Epithelial cell of esophagus (primary cell): ENCODE measurements at regions not wholly inside any gene's neighbourhood (a gene's known extent, or its start where the extent isn't known, plus 50 kb on each side); places are given as distances from the start of the nearest gene placed in this dataset.

ENCODE experiments used
- DNase-seq: peaks from one replicate; pipeline ENCODE4 v3.0.0; 2010; ENCODE audit warnings: low read depth
- H3K4me3 ChIP-seq: 2 replicates; pipeline ENCODE4 v1.5.1; 2011; ENCODE audit warnings: mild to moderate bottlenecking, low read length, control low read depth
- TF ChIP-seq, protein P1 (sequence below): IDR thresholded peaks from 2 replicates; pipeline ENCODE4 v1.5.1; 2011; ENCODE audit warnings: low read depth, mild to moderate bottlenecking, low read length, control low read depth, inconsistent platforms; ENCODE audit not compliant: insufficient read depth; ENCODE audit errors: missing control alignments

DNA sequence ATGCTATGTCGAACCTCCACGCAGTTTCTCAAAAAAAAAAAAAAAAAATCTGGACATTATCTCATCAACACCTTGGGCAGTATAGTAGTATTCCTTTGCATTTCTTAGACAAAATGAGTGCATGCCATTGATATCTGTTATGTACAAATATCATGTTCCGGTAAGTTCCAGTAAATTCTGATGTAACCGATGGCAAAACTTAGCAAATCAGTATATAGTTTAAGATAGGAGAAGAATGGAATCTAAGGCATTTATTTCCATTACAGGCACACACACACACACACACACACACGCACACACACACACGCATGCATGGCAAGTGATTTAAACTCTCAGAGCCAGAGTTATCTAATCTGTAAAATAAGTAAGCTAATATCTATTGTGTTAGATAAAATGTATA, 356.5 kb upstream of the TUSC1 start:
- no peak overlapping the region for H3K4me3 ChIP-seq
- DNase-seq = no peak
- TF ChIP-seq, protein P1, sequence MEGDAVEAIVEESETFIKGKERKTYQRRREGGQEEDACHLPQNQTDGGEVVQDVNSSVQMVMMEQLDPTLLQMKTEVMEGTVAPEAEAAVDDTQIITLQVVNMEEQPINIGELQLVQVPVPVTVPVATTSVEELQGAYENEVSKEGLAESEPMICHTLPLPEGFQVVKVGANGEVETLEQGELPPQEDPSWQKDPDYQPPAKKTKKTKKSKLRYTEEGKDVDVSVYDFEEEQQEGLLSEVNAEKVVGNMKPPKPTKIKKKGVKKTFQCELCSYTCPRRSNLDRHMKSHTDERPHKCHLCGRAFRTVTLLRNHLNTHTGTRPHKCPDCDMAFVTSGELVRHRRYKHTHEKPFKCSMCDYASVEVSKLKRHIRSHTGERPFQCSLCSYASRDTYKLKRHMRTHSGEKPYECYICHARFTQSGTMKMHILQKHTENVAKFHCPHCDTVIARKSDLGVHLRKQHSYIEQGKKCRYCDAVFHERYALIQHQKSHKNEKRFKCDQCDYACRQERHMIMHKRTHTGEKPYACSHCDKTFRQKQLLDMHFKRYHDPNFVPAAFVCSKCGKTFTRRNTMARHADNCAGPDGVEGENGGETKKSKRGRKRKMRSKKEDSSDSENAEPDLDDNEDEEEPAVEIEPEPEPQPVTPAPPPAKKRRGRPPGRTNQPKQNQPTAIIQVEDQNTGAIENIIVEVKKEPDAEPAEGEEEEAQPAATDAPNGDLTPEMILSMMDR = no peak

GRCh38 chr9:26033336-26033735, 355.1 kb upstream of the TUSC1 start:
- TF ChIP-seq, protein P1 = no peak

GRCh38 chr9:26026423-26027100, 348.3 kb upstream of the TUSC1 start:
- TF ChIP-seq, protein P1 = no peak

More at GRCh38 chr9:26033336-26033735, 355.1 kb upstream of the TUSC1 start:
- DNase-seq = no peak
- no peak overlapping the region for H3K4me3 ChIP-seq

GRCh38 chr9:26013199-26013598, 335.0 kb upstream of the TUSC1 start:
- no peak for DNase-seq
- H3K4me3 ChIP-seq = no peak overlapping the region
- TF ChIP-seq, protein P1 = no peak

More at GRCh38 chr9:26026423-26027100, 348.3 kb upstream of the TUSC1 start:
- no peak for DNase-seq
- H3K4me3 ChIP-seq = no peak overlapping the region

- no peak overlapping the region for H3K4me3 ChIP-seq
- TF ChIP-seq, protein P1 = no peak
- no peak for DNase-seq
Observed at GRCh38 chr9:26012797-26013196, 334.6 kb upstream of the TUSC1 start.

DNA sequence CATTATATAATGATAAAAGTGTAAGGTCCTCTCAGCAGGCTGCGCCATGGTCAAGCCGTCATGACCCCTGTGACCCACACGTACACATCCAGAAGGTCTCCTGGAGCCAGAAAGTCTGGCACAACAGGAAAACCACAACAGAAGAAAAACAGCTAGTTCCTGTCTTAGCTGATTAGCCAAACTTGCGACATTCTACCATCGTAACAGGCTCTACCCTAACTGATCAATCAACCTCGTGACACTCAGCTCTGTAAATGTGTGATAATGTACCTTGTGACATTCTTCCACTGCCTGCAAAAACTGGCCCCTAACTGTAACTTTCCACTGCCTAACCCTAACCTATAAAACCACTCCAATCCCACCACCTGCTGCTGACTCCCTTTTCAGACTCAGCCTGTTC, 316.4 kb upstream of the TUSC1 start:
- TF ChIP-seq, protein P1 = no peak
- DNase-seq = no peak
- no peak overlapping the region for H3K4me3 ChIP-seq

DNA sequence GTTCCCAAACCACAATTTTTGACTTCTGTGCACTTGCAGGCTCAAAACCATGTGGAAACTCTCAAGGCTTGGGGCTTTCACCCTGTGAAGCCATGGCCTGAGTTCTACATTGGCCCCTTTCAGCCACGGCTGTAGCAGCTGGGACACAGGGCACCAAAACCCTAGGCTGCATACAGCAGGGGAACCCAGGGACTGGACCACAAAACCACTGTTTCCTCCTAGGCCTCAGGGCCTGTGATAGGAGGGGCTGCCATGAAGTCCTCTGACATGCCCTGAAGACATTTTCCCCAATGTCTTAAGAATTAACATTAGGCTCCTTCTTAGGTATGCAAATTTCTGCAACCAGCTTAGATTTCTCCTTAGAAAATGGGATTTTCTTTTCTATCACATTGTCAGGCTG, 312.1 kb upstream of the TUSC1 start:
- no peak for DNase-seq
- TF ChIP-seq, protein P1 = no peak
- no peak overlapping the region for H3K4me3 ChIP-seq
